ENCODE measurements at regions not wholly inside any gene's neighbourhood (a gene's known extent, or its start where the extent isn't known, plus 50 kb on each side); places are given as distances from the start of the nearest gene placed in this dataset.

GRCh38 chr7:52154382-52154781 lies 837.8 kb upstream of the COBL start:
- TF ChIP-seq CTCF (IDR thresholded peaks at IDR 0.05): no peak
- ATAC-seq: no peak
- intact Hi-C loops (cut with DNase I, micrococcal nuclease): no loop called here
- no peak for DNase-seq
- Histone ChIP-seq H3K4me3 (no peak overlapping the region), H3K4me1 (ENCODE audit: low read depth) (peaks cover 3% of the 10 kb centered on the region), H3K36me3 (ENCODE audit: low read depth) (no peaks in the 10 kb centered on the region), H3K9me3 (no peaks in the 10 kb centered on the region)

- no peak for ATAC-seq
- H3K4me3 ChIP-seq: no peak overlapping the region
- no peak for TF ChIP-seq CTCF (IDR thresholded peaks at IDR 0.05)
- DNase-seq: no peak
- no peaks in the 10 kb centered on the region for H3K36me3 ChIP-seq (ENCODE audit: low read depth)
- peaks cover 6% of the 10 kb centered on the region for H3K4me1 ChIP-seq (ENCODE audit: low read depth)
- no peaks in the 10 kb centered on the region for H3K9me3 ChIP-seq
- intact Hi-C loops (cut with DNase I, micrococcal nuclease): no loop called here
These were observed 835.0 kb upstream of the COBL start for GRCh38 chr7:52151559-52151958.

- ATAC-seq (no peak), DNase-seq (no peak)
- no peak for TF ChIP-seq CTCF (IDR thresholded peaks at IDR 0.05)
- intact Hi-C loops (cut with DNase I, micrococcal nuclease): no loop called here
- no peaks in the 10 kb centered on the region for H3K36me3 ChIP-seq (ENCODE audit: low read depth)
- H3K4me1 ChIP-seq (ENCODE audit: low read depth): peaks cover 6% of the 10 kb centered on the region
- H3K4me3 ChIP-seq: no peak overlapping the region
- H3K9me3 ChIP-seq: no peaks in the 10 kb centered on the region
These were observed 834.3 kb upstream of the COBL start for GRCh38 chr7:52150952-52151351.

- H3K36me3 ChIP-seq (ENCODE audit: low read depth): no peaks in the 10 kb centered on the region
- ATAC-seq (peak; percentile 80), DNase-seq (peak in 1 of 3 donors; percentile 21)
- no peaks in the 10 kb centered on the region for H3K9me3 ChIP-seq
- no peak overlapping the region for H3K4me3 ChIP-seq
- intact Hi-C loops (cut with DNase I, micrococcal nuclease): no loop called here
- H3K4me1 ChIP-seq (ENCODE audit: low read depth): peaks cover 6% of the 10 kb centered on the region
- no peak for TF ChIP-seq CTCF (IDR thresholded peaks at IDR 0.05)
These were observed 830.4 kb upstream of the COBL start for GRCh38 chr7:52146871-52147634.

- H3K9me3 ChIP-seq: no peaks in the 10 kb centered on the region
- H3K4me1 ChIP-seq (ENCODE audit: low read depth): no peaks in the 10 kb centered on the region
- ATAC-seq (no peak), DNase-seq (no peak)
- H3K4me3 ChIP-seq: no peak overlapping the region
- intact Hi-C loops (cut with DNase I, micrococcal nuclease): no loop called here
- no peak for TF ChIP-seq CTCF (IDR thresholded peaks at IDR 0.05)
- no peaks in the 10 kb centered on the region for H3K36me3 ChIP-seq (ENCODE audit: low read depth)
These were observed 826.6 kb upstream of the COBL start for GRCh38 chr7:52143219-52143618.
